Neural crest cell (in vitro differentiated cells): ENCODE measurements at regions not wholly inside any gene's neighbourhood (a gene's known extent, or its start where the extent isn't known, plus 50 kb on each side); places are given as distances from the start of the nearest gene placed in this dataset.

Experiments used
- DNase-seq: peaks from one replicate; pipeline ENCODE4 v3.0.0; 2021; ENCODE audit warnings: low read depth, mixed read lengths, low spot score
- H3K27ac Mint-ChIP-seq: one replicate; pipeline ENCODE4 v1.8.0; 2021; ENCODE audit warnings: mild to moderate bottlenecking, mixed read lengths; ENCODE audit not compliant: unreplicated experiment
- H3K27me3 Mint-ChIP-seq: 2 replicates; pipeline ENCODE4 v1.8.0; 2021; ENCODE audit warnings: low read depth, mild to moderate bottlenecking, mixed read lengths
- H3K36me3 Mint-ChIP-seq: 2 replicates; pipeline ENCODE4 v1.8.0; 2021; ENCODE audit warnings: low read depth, mild to moderate bottlenecking, mixed read lengths
- H3K4me1 Mint-ChIP-seq: 2 replicates; pipeline ENCODE4 v1.8.0; 2021; ENCODE audit warnings: mixed read lengths
- H3K4me3 Mint-ChIP-seq: one replicate; pipeline ENCODE4 v1.8.0; 2021; ENCODE audit warnings: mild to moderate bottlenecking, mixed read lengths
- H3K9me3 Mint-ChIP-seq: 2 replicates; pipeline ENCODE4 v1.8.0; 2021; ENCODE audit warnings: mixed read lengths
- TF ChIP-seq, protein P1 (sequence below): fragments of 200-600 bp; sonication (generic); conservative IDR thresholded peaks from 2 replicates; pipeline ENCODE4 v1.5.0; 2021; ENCODE audit warnings: antibody characterized with exemption, mild to moderate bottlenecking

- no peak for DNase-seq
- peaks cover 4% of the 10 kb centered on the region for H3K9me3 Mint-ChIP-seq
- TF ChIP-seq, protein P1, sequence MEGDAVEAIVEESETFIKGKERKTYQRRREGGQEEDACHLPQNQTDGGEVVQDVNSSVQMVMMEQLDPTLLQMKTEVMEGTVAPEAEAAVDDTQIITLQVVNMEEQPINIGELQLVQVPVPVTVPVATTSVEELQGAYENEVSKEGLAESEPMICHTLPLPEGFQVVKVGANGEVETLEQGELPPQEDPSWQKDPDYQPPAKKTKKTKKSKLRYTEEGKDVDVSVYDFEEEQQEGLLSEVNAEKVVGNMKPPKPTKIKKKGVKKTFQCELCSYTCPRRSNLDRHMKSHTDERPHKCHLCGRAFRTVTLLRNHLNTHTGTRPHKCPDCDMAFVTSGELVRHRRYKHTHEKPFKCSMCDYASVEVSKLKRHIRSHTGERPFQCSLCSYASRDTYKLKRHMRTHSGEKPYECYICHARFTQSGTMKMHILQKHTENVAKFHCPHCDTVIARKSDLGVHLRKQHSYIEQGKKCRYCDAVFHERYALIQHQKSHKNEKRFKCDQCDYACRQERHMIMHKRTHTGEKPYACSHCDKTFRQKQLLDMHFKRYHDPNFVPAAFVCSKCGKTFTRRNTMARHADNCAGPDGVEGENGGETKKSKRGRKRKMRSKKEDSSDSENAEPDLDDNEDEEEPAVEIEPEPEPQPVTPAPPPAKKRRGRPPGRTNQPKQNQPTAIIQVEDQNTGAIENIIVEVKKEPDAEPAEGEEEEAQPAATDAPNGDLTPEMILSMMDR: no peak
- no peaks in the 10 kb centered on the region for H3K4me1 Mint-ChIP-seq
- no peak overlapping the region for H3K4me3 Mint-ChIP-seq
- H3K36me3 Mint-ChIP-seq: peaks cover 2% of the 10 kb centered on the region
- no peaks in the 10 kb centered on the region for H3K27me3 Mint-ChIP-seq
- H3K27ac Mint-ChIP-seq: no peak overlapping the region
These were observed 1280.2 kb upstream of the WWC1 start for GRCh38 chr5:167011196-167011595.

DNA sequence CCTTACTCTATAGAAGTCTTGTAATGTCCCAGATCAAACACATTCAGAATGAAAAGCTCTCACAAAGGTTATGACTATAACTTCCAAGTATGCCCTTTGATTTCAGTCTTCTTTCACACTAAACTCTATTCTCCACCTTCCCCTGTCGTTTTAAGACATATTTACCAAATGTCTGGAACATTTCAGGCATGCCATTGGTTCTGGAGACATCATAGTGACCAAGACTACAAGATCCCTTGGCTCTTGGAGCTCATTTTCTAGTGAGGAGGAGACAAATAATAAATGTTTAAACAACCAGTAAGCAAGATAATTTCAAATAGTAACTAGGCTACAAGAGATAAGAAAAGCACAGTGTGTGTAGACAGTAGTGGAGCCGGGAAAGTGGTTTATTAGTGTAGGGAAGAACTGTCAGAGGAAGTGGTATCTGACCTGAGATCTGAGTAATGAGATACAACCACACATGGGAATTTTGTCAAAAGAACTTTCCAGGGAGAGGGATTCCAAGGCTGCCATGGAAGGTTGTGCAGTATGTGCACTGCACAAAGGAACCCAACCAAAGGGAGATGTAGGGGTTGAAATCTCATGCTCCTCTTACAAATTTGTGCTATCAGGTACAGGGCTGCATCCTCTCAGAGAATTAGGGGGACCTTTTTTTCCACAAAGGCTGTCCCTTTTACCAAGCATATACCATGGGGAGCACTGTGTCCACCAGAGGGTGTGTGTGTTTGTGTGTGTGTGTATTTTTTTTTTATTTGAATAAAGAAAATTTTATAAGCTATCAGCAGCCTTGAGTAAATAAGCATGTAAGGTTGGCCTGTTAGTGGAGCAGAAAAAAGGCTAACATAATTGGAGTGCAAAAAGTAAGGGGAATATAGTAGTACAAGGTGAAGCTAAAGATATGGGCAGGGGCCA, 1279.1 kb upstream of the WWC1 start:
- Mint-ChIP-seq H3K27me3 (no peaks in the 10 kb centered on the region), H3K27ac (no peak overlapping the region), H3K36me3 (peaks cover 2% of the 10 kb centered on the region), H3K4me1 (no peaks in the 10 kb centered on the region), H3K9me3 (peaks cover 4% of the 10 kb centered on the region), H3K4me3 (no peak overlapping the region)
- no peak for DNase-seq
- TF ChIP-seq, protein P1: no peak

- DNase-seq: no peak
- peaks cover 2% of the 10 kb centered on the region for H3K36me3 Mint-ChIP-seq
- peaks cover 4% of the 10 kb centered on the region for H3K9me3 Mint-ChIP-seq
These were observed 1276.9 kb upstream of the WWC1 start for GRCh38 chr5:167014401-167015056.

GRCh38 chr5:167020418-167020817, 1271.0 kb upstream of the WWC1 start:
- no peaks in the 10 kb centered on the region for H3K36me3 Mint-ChIP-seq
- no peaks in the 10 kb centered on the region for H3K27me3 Mint-ChIP-seq

More at GRCh38 chr5:167014401-167015056, 1276.9 kb upstream of the WWC1 start:
- no peaks in the 10 kb centered on the region for H3K27me3 Mint-ChIP-seq
- H3K4me3 Mint-ChIP-seq: no peak overlapping the region
- H3K4me1 Mint-ChIP-seq: no peaks in the 10 kb centered on the region
- TF ChIP-seq, protein P1: no peak
- H3K27ac Mint-ChIP-seq: no peak overlapping the region

DNA sequence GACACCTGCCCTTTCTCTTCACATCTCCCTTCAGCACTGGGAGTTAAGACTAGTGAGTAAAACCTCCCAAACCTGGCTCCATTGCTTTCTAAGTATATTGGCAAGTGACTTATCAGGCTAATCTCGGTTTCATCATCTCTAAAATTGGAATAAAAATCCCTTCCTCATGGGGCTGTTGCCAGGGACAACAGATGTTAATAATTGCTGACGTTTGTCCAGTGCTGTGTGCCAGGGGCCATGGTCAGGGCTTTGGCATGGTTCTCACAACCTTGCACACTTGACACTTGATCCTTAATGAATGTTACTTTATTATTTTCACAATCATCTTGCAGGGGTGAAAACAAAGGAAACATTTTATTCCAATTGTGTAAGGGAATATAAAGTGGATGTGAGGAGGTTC, 1262.0 kb upstream of the WWC1 start:
- Mint-ChIP-seq H3K4me3 (no peak overlapping the region), H3K27ac (no peak overlapping the region), H3K9me3 (no peaks in the 10 kb centered on the region), H3K4me1 (peaks cover 9% of the 10 kb centered on the region), H3K36me3 (no peaks in the 10 kb centered on the region), H3K27me3 (no peaks in the 10 kb centered on the region)
- DNase-seq: no peak
- TF ChIP-seq, protein P1: no peak

More at GRCh38 chr5:167020418-167020817, 1271.0 kb upstream of the WWC1 start:
- TF ChIP-seq, protein P1: no peak
- Mint-ChIP-seq H3K9me3 (no peaks in the 10 kb centered on the region), H3K27ac (no peak overlapping the region), H3K4me1 (no peaks in the 10 kb centered on the region), H3K4me3 (no peak overlapping the region)
- DNase-seq: no peak
